ENCODE measurements at regions not wholly inside any gene's neighbourhood (a gene's known extent, or its start where the extent isn't known, plus 50 kb on each side); places are given as distances from the start of the nearest gene placed in this dataset.

DNA sequence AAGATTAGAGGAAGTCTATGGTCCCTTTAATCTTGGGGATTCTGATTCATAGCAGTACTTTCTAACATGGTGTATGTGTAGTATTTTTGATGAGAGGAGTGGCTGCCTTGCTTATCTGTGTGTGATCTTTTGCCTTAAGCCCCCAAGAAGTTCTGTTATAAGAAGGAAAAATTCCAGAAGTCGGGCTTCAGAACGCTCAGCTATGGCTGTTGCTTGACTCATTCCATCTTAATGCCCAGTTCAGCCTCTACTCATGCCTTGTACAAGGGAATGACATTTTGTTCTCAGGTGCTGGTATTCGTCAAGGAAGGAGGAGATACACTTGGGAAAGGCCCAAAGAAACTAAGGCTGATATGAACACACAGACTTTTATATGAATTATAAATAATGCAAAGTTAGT, 713.0 kb upstream of the MARCKS start:
- Histone ChIP-seq H3K4me1 (ENCODE audit: control insufficient read depth in 1 of 2, insufficient read depth in 2 of 2, low read length in 2 of 2) (no peaks in the 10 kb centered on the region), H3K27me3 (ENCODE audit: insufficient read depth, low read length) (no peaks in the 10 kb centered on the region), H4K20me1 (ENCODE audit: insufficient read depth) (no peaks in the 10 kb centered on the region), H3K9ac (ENCODE audit: low read length) (no peak overlapping the region), H3K9me3 (ENCODE audit: control insufficient read depth in 1 of 2, insufficient read depth in 1 of 2, low read depth in 1 of 2, low read length in 2 of 2) (no peaks in the 10 kb centered on the region), H3K4me2 (ENCODE audit: low read length) (no peak overlapping the region), H3K4me3 (replicated peaks in 1 of 2; ENCODE audit: low read depth in 1 of 2, low read length in 2 of 2) (no peak overlapping the region), H3K36me3 (ENCODE audit: control insufficient read depth in 1 of 2, insufficient read depth in 2 of 2, low read length in 2 of 2) (no peaks in the 10 kb centered on the region), H2AFZ (ENCODE audit: low read depth, low read length, poor library complexity, severe bottlenecking) (no peak overlapping the region), H3K79me2 (ENCODE audit: insufficient read depth, low read length) (no peaks in the 10 kb centered on the region), H3K9me2 (ENCODE audit: insufficient read depth) (no peaks in the 10 kb centered on the region), H3K27ac (ENCODE audit: low read depth, low read length) (no peak overlapping the region)
- ChIA-PET RAD21 (ENCODE audit: low non-redundant PET in 1 of 2, low total read pairs in 2 of 2, uncharacterized antibody in 2 of 2, unreplicated experiment in 2 of 2) (no interaction called here), POLR2A (no interaction called here), CTCF (no interaction called here)
- TF ChIP-seq ZNF274 (IDR thresholded peaks at IDR 0.05; ENCODE audit: low read depth, low read length) = no peak
- ATAC-seq (no peak), DNase-seq (ENCODE audit: low read depth, low spot score) (no peak)
- no TSS peak for BruUV-seq (replicated peaks)
- intact Hi-C loops (cut with micrococcal nuclease) = no loop called here

DNA sequence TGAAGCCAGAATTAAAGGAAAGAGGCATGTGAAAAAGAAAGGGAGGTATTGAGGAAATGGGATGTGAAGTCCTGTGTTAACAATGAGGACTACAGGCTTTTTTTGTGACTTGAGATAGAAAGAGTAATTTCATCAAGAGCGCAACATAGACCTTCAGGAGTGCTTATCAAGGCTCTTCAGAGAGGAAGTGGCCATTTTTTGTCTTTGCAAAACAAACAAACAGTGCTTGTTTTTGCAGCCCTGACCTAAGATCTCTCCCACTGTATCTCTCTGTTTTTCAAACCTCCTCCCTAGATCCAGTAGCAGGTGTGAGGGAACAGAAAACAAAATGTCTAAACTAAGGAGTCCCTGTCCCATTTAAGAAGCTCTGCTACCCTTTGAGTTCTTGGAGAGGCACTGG, 710.3 kb upstream of the MARCKS start:
- Histone ChIP-seq H3K4me2 (ENCODE audit: low read length) (no peak overlapping the region), H3K9ac (ENCODE audit: low read length) (no peak overlapping the region), H3K9me2 (ENCODE audit: insufficient read depth) (no peaks in the 10 kb centered on the region), H3K79me2 (ENCODE audit: insufficient read depth, low read length) (no peaks in the 10 kb centered on the region), H2AFZ (ENCODE audit: low read depth, low read length, poor library complexity, severe bottlenecking) (no peak overlapping the region), H3K4me3 (replicated peaks in 1 of 2; ENCODE audit: low read depth in 1 of 2, low read length in 2 of 2) (no peak overlapping the region), H3K27ac (ENCODE audit: low read depth, low read length) (no peak overlapping the region), H3K27me3 (ENCODE audit: insufficient read depth, low read length) (no peaks in the 10 kb centered on the region), H3K9me3 (ENCODE audit: control insufficient read depth in 1 of 2, insufficient read depth in 1 of 2, low read depth in 1 of 2, low read length in 2 of 2) (no peaks in the 10 kb centered on the region), H3K36me3 (ENCODE audit: control insufficient read depth in 1 of 2, insufficient read depth in 2 of 2, low read length in 2 of 2) (no peaks in the 10 kb centered on the region), H3K4me1 (ENCODE audit: control insufficient read depth in 1 of 2, insufficient read depth in 2 of 2, low read length in 2 of 2) (no peaks in the 10 kb centered on the region), H4K20me1 (ENCODE audit: insufficient read depth) (no peaks in the 10 kb centered on the region)
- POLR2A ChIA-PET = no interaction called here
- no TSS peak for BruUV-seq (replicated peaks)
- RAD21 ChIA-PET (ENCODE audit: low non-redundant PET in 1 of 2, low total read pairs in 2 of 2, uncharacterized antibody in 2 of 2, unreplicated experiment in 2 of 2) = no interaction called here
- ATAC-seq (no peak), DNase-seq (ENCODE audit: low read depth, low spot score) (no peak)
- CTCF ChIA-PET = no interaction called here
- intact Hi-C loops (cut with micrococcal nuclease) = no loop called here
- TF ChIP-seq POLR2A (IDR thresholded peaks at IDR 0.05; ENCODE audit: borderline replicate concordance, extremely low read depth, insufficient read depth, insufficient read length) (no peak), JUND (IDR thresholded peaks at IDR 0.05) (no peak), YY1 (IDR thresholded peaks at IDR 0.05; ENCODE audit: extremely low read depth, insufficient replicate concordance, low read depth, low read length) (no peak), ZFX (IDR thresholded peaks at IDR 0.05) (no peak), ELF1 (IDR thresholded peaks at IDR 0.05; ENCODE audit: borderline replicate concordance, low read depth) (no peak), FOSL1 (IDR thresholded peaks at IDR 0.05; ENCODE audit: low read depth) (no peak), EZH2phosphoT487 (IDR thresholded peaks at IDR 0.05; ENCODE audit: borderline replicate concordance) (no peak), EZH2 (IDR thresholded peaks at IDR 0.05) (no peak)
- TF ChIP-seq, protein P1, sequence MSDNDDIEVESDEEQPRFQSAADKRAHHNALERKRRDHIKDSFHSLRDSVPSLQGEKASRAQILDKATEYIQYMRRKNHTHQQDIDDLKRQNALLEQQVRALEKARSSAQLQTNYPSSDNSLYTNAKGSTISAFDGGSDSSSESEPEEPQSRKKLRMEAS (IDR thresholded peaks at IDR 0.05) = no peak
- TF ChIP-seq, protein P2, sequence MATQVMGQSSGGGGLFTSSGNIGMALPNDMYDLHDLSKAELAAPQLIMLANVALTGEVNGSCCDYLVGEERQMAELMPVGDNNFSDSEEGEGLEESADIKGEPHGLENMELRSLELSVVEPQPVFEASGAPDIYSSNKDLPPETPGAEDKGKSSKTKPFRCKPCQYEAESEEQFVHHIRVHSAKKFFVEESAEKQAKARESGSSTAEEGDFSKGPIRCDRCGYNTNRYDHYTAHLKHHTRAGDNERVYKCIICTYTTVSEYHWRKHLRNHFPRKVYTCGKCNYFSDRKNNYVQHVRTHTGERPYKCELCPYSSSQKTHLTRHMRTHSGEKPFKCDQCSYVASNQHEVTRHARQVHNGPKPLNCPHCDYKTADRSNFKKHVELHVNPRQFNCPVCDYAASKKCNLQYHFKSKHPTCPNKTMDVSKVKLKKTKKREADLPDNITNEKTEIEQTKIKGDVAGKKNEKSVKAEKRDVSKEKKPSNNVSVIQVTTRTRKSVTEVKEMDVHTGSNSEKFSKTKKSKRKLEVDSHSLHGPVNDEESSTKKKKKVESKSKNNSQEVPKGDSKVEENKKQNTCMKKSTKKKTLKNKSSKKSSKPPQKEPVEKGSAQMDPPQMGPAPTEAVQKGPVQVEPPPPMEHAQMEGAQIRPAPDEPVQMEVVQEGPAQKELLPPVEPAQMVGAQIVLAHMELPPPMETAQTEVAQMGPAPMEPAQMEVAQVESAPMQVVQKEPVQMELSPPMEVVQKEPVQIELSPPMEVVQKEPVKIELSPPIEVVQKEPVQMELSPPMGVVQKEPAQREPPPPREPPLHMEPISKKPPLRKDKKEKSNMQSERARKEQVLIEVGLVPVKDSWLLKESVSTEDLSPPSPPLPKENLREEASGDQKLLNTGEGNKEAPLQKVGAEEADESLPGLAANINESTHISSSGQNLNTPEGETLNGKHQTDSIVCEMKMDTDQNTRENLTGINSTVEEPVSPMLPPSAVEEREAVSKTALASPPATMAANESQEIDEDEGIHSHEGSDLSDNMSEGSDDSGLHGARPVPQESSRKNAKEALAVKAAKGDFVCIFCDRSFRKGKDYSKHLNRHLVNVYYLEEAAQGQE (IDR thresholded peaks at IDR 0.05; ENCODE audit: low read depth) = no peak
